Spleen (tissue), 11 donors: ENCODE measurements at regions not wholly inside any gene's neighbourhood (a gene's known extent, or its start where the extent isn't known, plus 50 kb on each side); places are given as distances from the start of the nearest gene placed in this dataset.

ENCODE experiments used
- DNase-seq: peaks from one replicate; pipeline ENCODE4 v3.0.0-alpha.2; 2020
- H3K27ac ChIP-seq, 8 donors: fragments of 200-600 bp; sonication (generic) in 7 of 8; 1 replicate in 4 of 8; 2 replicates in 4 of 8; pipeline versions ENCODE4 v1.5.0 to v1.8.0; 2016 to 2021; ENCODE audit warnings: inconsistent platforms in 4 of 8, mild to moderate bottlenecking in 4 of 8, moderate library complexity in 1 of 8
- H3K27me3 ChIP-seq, 7 donors: fragments of 200-600 bp; sonication (generic) in 6 of 7; replicated peaks in 1 of 7; 1 replicate in 4 of 7; 2 replicates in 3 of 7; pipeline versions ENCODE4 v1.5.0 to v1.8.0; 2016 to 2021; ENCODE audit warnings: inconsistent platforms in 3 of 7, mild to moderate bottlenecking in 1 of 7
- H3K36me3 ChIP-seq, 6 donors: fragments of 200-600 bp; sonication (generic) in 5 of 6; 1 replicate in 4 of 6; 2 replicates in 2 of 6; pipeline versions ENCODE4 v1.5.0 to v1.8.0; 2016 to 2021; ENCODE audit warnings: inconsistent platforms in 2 of 6
- H3K4me1 ChIP-seq, 6 donors: fragments of 200-600 bp; sonication (generic) in 5 of 6; 1 replicate in 3 of 6; 2 replicates in 3 of 6; pipeline versions ENCODE4 v1.5.0 to v1.8.0; 2016 to 2021; ENCODE audit warnings: inconsistent platforms in 3 of 6
- H3K4me3 ChIP-seq, 8 donors: fragments of 200-600 bp; sonication (generic) in 7 of 8; 1 replicate in 4 of 8; 2 replicates in 4 of 8; pipeline versions ENCODE4 v1.5.0 to v1.8.0; 2016 to 2021; ENCODE audit warnings: inconsistent platforms in 4 of 8, mild to moderate bottlenecking in 4 of 8, moderate library complexity in 2 of 8
- H3K9me3 ChIP-seq, 8 donors: fragments of 200-600 bp; sonication (generic) in 7 of 8; 1 replicate in 4 of 8; 2 replicates in 4 of 8; pipeline versions ENCODE4 v1.5.0 to v1.8.0; 2016 to 2021; ENCODE audit warnings: inconsistent platforms in 4 of 8
- CTCF ChIP-seq, 11 experiments: fragments of 200-600 bp in 7 of 11; fragments of 450-650 bp in 4 of 11; sonication (generic) in 4 of 11; IDR thresholded peaks in 8 of 11; conservative IDR thresholded peaks in 3 of 11; 1 replicate in 7 of 11; 2 replicates in 4 of 11; pipeline versions ENCODE4 v1.4.0 to v1.8.0; 2016 to 2021; ENCODE audit warnings: antibody characterized with exemption in 11 of 11, inconsistent platforms in 4 of 11, mild to moderate bottlenecking in 1 of 11
- POLR2A ChIP-seq, 3 donors: fragments of 450-650 bp; IDR thresholded peaks; one replicate each; pipeline ENCODE4 v1.5.1; 2017; ENCODE audit warnings: antibody characterized with exemption in 3 of 3, mild to moderate bottlenecking in 1 of 3
- POLR2AphosphoS5 ChIP-seq, 3 donors: sonication (generic); formaldehyde crosslinking; IDR thresholded peaks; one replicate each; pipeline ENCODE4 v1.5.1; 2017; ENCODE audit warnings: antibody characterized with exemption in 3 of 3
- WGBS, 5 donors: extraction: QIAGEN DNeasy Blood & Tissue Kit in 3 of 5; methylation state at CpG; one replicate each; pipeline versions ENCODE4 v1.1.5 to v1.1.7; 2013 to 2018; 5-methylcytosine and 5-hydroxymethylcytosine counted together
- intact Hi-C: fragments of 100-400 bp; cut with DNase I; formaldehyde crosslinking; loops from one replicate; pipeline ENCODE4 v1.15.0; 2023; ENCODE audit warnings: low total_unique reads
- donor health status: healthy with polysubstance abuse.
- donor health status: DM: no; HTN: no; CAD: no; lungs with moderate emphysema.
- donor health status: DM: no; HTN: no; CAD: no.
- donor health status: Bipolar disorder and iron deficiency.
- donor health status: healthy.
- donor health status: DM: no; HTN: no; CAD: no.
- donor health status: DM: yes; HTN: yes; CAD: no.

DNA sequence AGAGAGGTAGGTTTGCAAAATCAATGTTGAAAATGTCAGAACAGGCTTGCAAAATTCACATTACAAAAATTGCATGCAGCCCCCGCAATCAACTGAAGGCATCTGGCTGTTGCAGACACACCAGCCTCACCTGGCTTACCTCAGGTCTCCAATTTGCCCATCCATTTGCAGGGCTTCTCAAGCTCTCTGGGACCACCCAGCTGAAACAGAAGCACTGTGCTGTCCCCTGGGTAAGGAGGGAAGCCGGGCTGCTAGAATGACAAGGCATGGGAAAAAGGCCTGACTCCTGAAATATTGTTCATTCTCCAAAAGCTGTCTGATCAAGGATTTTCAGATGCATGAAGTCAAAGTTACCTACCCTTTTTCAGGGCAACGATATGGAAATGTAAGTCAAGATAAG, 52.6 kb upstream of the CD93 start:
- Histone ChIP-seq H3K4me1 (peaks cover 11 to 41% (median 26%) of the 10 kb centered on the region in 6 donors), H3K27me3 (no peaks in the 10 kb centered on the region), H3K36me3 (no peaks in the 10 kb centered on the region), H3K27ac (no peak overlapping the region), H3K9me3 (no peaks in the 10 kb centered on the region), H3K4me3 (no peak overlapping the region)
- DNase-seq = no peak
- 77 to 94% (median 85%) methylated on average over 3 of the region's 3 CpGs for WGBS, 5 donors
- TF ChIP-seq POLR2A (IDR thresholded peaks at IDR 0.05) (no peak), CTCF (IDR thresholded peaks at IDR 0.05 in 8 of 11, conservative IDR thresholded peaks at IDR 0.05 in 3 of 11) (no peak), POLR2AphosphoS5 (IDR thresholded peaks at IDR 0.05) (no peak)
- intact Hi-C loops = no loop called here

GRCh38 chr20:23138226-23138625, 52.1 kb upstream of the CD93 start:
- H3K9me3 ChIP-seq = no peaks in the 10 kb centered on the region
- intact Hi-C loops = no loop called here
- H3K4me3 ChIP-seq = no peak overlapping the region
- TF ChIP-seq POLR2A (IDR thresholded peaks at IDR 0.05) = no peak
- no peak for TF ChIP-seq CTCF (IDR thresholded peaks at IDR 0.05 in 8 of 11, conservative IDR thresholded peaks at IDR 0.05 in 3 of 11)
- TF ChIP-seq POLR2AphosphoS5 (IDR thresholded peaks at IDR 0.05) = no peak
- 73 to 85% (median 81%) methylated on average over 3 of the region's 3 CpGs for WGBS, 5 donors
- no peaks in the 10 kb centered on the region for H3K27me3 ChIP-seq
- H3K27ac ChIP-seq = no peak overlapping the region
- DNase-seq = no peak
- H3K36me3 ChIP-seq = no peaks in the 10 kb centered on the region
- H3K4me1 ChIP-seq = peaks cover 11 to 41% (median 26%) of the 10 kb centered on the region in 6 donors

DNA sequence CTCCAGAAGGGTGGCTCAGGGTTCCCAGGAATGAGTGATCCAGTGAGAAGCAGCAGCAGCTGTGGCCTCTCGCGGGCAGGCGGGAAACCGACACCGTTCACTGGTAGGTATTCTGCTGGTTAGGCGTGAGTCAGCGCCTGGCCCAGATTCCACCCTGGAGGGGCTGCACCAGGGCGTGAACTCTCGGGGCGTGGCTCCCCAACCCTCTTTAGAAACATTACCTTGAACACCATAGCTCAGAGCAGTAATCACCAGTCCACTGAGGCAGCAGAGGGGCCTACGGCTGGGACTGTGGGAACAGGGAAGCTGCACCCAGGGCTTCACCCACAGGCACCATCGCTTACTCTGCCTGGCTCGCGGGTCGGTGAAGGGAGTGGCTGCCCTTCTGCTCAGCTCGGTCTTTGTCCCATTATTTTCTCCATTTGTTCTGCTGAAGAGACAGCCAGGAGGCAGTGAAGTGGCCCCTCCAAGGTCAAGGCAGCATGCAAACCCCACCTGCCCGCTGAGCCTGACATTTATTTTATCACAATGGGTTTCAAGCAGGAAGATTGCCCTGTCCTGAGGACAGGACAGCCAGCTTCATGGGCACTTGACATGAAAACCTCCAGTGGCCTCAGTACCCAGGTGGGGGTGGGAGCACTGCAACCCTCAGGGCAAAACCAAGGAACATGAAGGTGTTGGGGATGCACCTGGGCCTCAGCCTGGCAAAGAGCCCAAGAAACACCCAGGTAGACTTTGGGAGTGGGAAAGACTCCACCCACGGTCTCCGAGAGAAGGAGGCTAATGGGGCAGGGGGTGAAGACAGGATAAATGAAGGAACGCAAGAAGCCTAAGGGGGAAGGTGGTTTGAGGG, 51.0 kb upstream of the CD93 start:
- WGBS, 5 donors = 90 to 96% (median 93%) methylated on average over 14 to 20 of the region's 20 CpGs
- Histone ChIP-seq H3K4me3 (no peak overlapping the region), H3K36me3 (no peaks in the 10 kb centered on the region), H3K27me3 (no peaks in the 10 kb centered on the region), H3K4me1 (peaks cover 7 to 41% (median 25%) of the 10 kb centered on the region in 6 donors), H3K9me3 (no peaks in the 10 kb centered on the region), H3K27ac (peak overlapping the region in 1 of 8 donors; percentile 80)
- intact Hi-C loops = no loop called here
- no peak for DNase-seq
- TF ChIP-seq CTCF (IDR thresholded peaks at IDR 0.05 in 8 of 11, conservative IDR thresholded peaks at IDR 0.05 in 3 of 11) (no peak), POLR2A (IDR thresholded peaks at IDR 0.05) (no peak), POLR2AphosphoS5 (IDR thresholded peaks at IDR 0.05) (no peak)
